Adrenal gland (tissue), 5 donors: ENCODE measurements at regions not wholly inside any gene's neighbourhood (a gene's known extent, or its start where the extent isn't known, plus 50 kb on each side); places are given as distances from the start of the nearest gene placed in this dataset.

ENCODE experiments used
- POLR2A ChIP-seq, 2 donors: fragments of 450-650 bp; IDR thresholded peaks; one replicate each; pipeline ENCODE4 v1.6.1; 2017; ENCODE audit warnings: antibody characterized with exemption in 2 of 2, mild to moderate bottlenecking in 2 of 2, moderate library complexity in 1 of 2
- TF ChIP-seq, protein P1 (sequence below), 6 experiments: fragments of 450-650 bp in 4 of 6; fragments of 200-600 bp in 2 of 6; sonication (generic) in 1 of 6; IDR thresholded peaks; 1 replicate in 5 of 6; 2 replicates in 1 of 6; pipeline versions ENCODE4 v1.5.1 to v1.8.0; 2016 to 2021; ENCODE audit warnings: antibody characterized with exemption in 6 of 6, mild to moderate bottlenecking in 2 of 6, moderate library complexity in 1 of 6
- donor health status: DM: no; HTN: no; CAD: no.

DNA sequence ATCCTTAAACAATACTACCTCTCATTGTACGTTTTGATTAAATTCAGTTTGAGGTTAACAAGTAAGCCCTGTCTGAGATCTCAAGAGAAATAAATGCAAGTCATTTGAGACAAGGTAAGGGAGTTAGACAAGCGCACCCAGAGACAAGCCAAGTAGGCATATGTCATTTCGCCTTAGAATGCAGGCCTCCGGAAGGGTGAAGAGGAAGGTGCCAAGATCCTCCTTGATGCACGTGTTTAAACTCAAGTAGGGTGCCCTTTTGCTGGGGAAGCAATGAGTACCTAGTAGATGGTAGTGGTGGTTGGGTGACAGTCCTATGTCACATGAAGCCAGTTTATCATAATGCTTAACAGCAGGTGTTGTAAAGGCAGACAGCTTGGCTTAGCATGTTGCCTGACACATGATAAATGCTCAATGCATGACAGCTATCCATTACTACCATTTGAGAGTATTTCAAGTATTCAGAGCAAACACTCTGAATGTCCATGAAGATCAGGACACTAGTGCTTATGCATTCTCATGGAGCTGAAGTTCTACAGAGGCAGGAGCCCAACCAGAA is 415.9 kb downstream of the TMEM135 start:
- TF ChIP-seq POLR2A (IDR thresholded peaks at IDR 0.05), result no peak
- TF ChIP-seq, protein P1, sequence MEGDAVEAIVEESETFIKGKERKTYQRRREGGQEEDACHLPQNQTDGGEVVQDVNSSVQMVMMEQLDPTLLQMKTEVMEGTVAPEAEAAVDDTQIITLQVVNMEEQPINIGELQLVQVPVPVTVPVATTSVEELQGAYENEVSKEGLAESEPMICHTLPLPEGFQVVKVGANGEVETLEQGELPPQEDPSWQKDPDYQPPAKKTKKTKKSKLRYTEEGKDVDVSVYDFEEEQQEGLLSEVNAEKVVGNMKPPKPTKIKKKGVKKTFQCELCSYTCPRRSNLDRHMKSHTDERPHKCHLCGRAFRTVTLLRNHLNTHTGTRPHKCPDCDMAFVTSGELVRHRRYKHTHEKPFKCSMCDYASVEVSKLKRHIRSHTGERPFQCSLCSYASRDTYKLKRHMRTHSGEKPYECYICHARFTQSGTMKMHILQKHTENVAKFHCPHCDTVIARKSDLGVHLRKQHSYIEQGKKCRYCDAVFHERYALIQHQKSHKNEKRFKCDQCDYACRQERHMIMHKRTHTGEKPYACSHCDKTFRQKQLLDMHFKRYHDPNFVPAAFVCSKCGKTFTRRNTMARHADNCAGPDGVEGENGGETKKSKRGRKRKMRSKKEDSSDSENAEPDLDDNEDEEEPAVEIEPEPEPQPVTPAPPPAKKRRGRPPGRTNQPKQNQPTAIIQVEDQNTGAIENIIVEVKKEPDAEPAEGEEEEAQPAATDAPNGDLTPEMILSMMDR (IDR thresholded peaks at IDR 0.05), result no peak
